ENCODE measurements at regions not wholly inside any gene's neighbourhood (a gene's known extent, or its start where the extent isn't known, plus 50 kb on each side); places are given as distances from the start of the nearest gene placed in this dataset.

DNA sequence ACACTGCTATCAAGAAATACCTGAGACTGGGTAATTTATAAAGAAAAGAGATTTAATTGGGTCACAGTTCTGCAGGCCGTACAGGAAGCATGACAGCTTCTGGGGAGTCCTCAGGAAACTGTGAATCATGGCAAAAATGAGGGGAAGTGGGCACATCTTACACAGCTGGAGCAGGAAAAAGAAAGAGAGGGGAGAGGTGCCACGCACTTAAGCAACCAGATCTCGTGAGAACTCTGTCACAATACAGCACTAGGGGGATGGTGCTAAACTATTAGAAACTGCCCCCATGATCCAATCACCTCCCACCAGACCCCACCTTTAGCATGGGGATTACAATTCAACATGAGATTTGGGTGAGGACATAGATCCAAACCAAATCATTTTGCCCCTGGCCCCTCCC is 105.5 kb upstream of the CPLX2 start:
- H3K4me1 ChIP-seq (ENCODE audit: insufficient read depth, low read length): no peaks in the 10 kb centered on the region
- H3K9me3 ChIP-seq (ENCODE audit: low read depth, low read length): no peaks in the 10 kb centered on the region
- H3K27me3 ChIP-seq (ENCODE audit: insufficient read depth, low read length): peaks cover 8% of the 10 kb centered on the region
- no peak overlapping the region for H3K4me3 ChIP-seq (ENCODE audit: low read length)

DNA sequence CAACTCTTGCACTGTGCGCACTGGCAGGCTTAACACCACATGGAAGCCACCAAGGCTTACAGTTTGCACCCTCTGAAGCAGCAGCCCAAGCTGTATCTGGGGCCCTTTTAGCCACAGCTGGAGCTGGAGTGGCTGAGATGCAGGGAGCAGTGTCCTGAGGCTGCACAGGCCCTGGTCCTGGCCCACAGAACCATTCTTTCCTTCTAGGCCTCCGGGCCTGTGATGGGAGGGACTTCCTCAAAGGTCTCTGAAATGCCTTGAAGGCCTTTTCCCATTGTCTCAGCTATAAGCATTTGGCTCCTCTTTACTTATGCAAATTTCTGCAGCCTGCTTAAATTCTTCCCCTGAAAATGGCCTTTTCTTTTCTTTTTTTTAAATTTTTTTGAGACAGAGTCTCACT is 104.4 kb upstream of the CPLX2 start:
- Histone ChIP-seq H3K4me3 (ENCODE audit: low read length) (no peak overlapping the region), H3K4me1 (ENCODE audit: insufficient read depth, low read length) (no peaks in the 10 kb centered on the region), H3K9me3 (ENCODE audit: low read depth, low read length) (no peaks in the 10 kb centered on the region), H3K27me3 (ENCODE audit: insufficient read depth, low read length) (peaks cover 17% of the 10 kb centered on the region)

DNA sequence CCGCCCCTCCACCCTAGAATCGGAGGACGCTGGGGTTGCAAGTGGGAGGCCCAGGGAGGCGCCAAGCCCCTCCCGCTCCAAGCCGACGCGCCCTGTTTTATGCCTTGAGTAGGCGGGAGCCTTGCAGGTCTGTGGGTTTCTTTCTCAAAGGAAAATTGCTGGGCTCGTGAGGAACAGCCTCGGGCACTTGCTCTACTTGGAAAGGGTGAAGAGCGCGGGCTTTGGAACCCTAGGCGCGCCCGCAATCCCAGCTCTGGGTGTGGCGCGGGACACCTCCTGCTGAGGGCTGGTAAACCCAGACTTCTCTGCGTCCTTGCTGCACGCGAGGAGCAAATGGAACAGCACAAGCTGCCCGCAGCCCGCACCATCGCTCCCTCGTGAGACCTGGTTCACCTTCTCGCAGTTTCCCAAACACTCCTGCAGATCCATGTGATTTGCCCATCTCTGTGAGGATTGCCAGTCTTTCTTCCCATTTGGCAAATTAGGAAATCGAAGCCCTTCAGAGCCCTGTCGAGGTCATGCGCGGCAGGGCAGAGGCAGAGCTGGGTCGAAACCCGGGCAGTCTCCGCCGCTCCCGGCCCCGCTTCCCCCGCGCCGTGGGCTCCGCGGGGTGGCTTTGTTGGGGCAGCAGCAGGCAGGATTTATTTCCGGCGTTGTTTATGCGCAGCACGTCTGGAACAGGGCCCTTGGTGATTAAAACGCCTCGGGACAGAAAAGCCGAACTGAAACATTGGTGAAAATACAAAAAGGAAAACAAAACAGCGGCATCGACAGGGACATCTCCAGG is 98.4 kb upstream of the CPLX2 start:
- peaks cover 45% of the 10 kb centered on the region for H3K27me3 ChIP-seq (ENCODE audit: insufficient read depth, low read length)

DNA sequence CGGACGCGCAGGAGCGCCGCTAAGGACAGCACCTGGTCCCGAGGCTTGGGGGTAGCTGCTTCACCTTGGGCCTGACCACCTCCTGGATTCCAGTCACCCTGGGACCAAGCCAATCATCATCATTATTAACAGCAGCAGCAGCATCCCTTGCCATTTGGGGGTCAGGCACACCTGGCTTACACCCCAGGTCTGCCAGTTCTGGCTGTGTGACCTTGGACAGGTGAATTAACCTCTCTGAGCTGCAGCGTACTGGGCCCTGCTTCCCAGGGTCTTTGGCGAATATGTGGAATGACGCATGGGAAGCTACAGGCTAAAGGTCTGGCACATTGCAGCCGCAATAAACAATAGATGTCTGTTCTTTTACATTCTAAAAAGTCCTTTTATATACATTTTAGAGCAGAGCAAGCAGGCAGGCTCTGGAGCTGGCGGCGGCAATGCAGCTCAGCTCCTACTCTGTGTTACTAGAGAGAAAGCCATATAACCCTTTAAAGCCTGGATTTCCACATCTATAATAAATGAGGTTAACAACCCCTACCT is 97.8 kb upstream of the CPLX2 start:
- H3K9me3 ChIP-seq (ENCODE audit: low read depth, low read length): no peaks in the 10 kb centered on the region

More for the DNA sequence above, 98.4 kb upstream of the CPLX2 start:
- Histone ChIP-seq H3K9me3 (ENCODE audit: low read depth, low read length) (no peaks in the 10 kb centered on the region), H3K4me3 (ENCODE audit: low read length) (no peak overlapping the region), H3K4me1 (ENCODE audit: insufficient read depth, low read length) (no peaks in the 10 kb centered on the region)

DNA sequence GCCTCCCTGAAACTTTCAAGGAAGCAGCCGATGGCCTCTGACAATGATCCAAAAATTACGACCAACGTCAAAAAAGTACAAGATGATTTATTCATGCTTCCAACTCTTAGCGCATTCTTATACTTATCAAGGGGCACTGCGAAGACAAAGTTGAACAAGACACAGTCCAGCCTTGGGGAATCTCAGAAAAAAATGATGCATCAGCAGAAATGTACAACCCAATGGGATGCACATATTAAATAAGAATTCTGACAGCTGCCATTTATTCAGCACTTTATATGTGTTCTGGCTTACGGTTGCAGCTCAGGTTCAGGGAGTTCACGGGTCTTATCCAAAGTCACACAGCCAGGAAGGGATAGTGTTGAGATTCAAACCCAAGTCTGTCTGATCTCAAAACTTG is 96.0 kb upstream of the CPLX2 start:
- Histone ChIP-seq H3K27me3 (ENCODE audit: insufficient read depth, low read length) (peaks cover 41% of the 10 kb centered on the region), H3K4me1 (ENCODE audit: insufficient read depth, low read length) (no peaks in the 10 kb centered on the region), H3K9me3 (ENCODE audit: low read depth, low read length) (no peaks in the 10 kb centered on the region), H3K4me3 (ENCODE audit: low read length) (no peak overlapping the region)

More for the DNA sequence above, 97.8 kb upstream of the CPLX2 start:
- Histone ChIP-seq H3K4me3 (ENCODE audit: low read length) (no peak overlapping the region), H3K27me3 (ENCODE audit: insufficient read depth, low read length) (peaks cover 41% of the 10 kb centered on the region), H3K4me1 (ENCODE audit: insufficient read depth, low read length) (no peaks in the 10 kb centered on the region)

DNA sequence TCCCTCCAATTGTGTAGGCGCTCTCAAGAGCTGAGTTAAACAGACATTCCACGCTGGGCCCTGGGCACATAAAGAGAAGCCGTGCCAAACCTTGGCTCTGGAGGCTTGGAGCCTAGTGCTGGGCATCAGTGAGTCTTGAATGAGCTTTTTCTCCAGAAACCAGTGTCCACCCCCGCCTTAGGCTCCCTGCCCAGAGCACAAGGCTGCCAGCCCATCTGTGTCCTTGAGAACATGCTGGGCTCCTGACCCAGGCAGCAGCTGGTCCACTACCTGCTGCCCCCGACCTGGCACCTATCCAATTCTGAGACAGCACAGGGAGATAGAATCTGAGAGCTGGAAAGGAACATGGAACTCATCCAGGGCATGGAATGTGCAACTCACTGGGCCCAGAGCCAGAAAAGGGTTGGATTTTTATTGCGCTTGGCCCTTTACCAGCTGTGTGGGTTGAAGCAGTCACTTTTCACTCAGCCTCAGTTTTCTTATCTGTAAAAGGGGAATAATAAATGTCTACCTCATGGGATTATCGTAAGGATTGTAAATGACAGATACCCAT is 92.4 kb upstream of the CPLX2 start:
- H3K4me1 ChIP-seq (ENCODE audit: insufficient read depth, low read length): no peaks in the 10 kb centered on the region
- H3K9me3 ChIP-seq (ENCODE audit: low read depth, low read length): no peaks in the 10 kb centered on the region
- no peak overlapping the region for H3K4me3 ChIP-seq (ENCODE audit: low read length)
- H3K27me3 ChIP-seq (ENCODE audit: insufficient read depth, low read length): peaks cover 13% of the 10 kb centered on the region

DNA sequence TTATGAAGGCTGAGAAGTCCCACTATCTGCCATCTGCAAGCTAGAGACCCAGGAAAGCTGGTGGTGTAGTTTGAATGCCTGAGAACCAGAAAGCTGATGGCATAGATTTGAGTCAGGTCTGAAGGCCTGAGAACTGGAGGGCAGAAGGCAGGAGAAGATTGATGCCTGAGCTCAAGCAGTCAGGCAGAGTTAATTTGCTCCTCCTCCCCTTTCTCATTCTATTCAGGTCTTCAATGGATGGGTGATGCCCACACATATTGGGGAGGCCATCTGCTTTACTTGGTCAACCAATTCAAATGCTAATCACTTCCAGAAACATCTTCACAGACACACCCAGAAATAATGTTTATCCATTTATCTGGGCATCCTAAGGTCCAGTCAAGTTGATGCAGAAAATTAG is 87.6 kb upstream of the CPLX2 start:
- Histone ChIP-seq H3K9me3 (ENCODE audit: low read depth, low read length) (no peaks in the 10 kb centered on the region), H3K4me3 (ENCODE audit: low read length) (no peak overlapping the region), H3K4me1 (ENCODE audit: insufficient read depth, low read length) (no peaks in the 10 kb centered on the region), H3K27me3 (ENCODE audit: insufficient read depth, low read length) (peaks cover 4% of the 10 kb centered on the region)

DNA sequence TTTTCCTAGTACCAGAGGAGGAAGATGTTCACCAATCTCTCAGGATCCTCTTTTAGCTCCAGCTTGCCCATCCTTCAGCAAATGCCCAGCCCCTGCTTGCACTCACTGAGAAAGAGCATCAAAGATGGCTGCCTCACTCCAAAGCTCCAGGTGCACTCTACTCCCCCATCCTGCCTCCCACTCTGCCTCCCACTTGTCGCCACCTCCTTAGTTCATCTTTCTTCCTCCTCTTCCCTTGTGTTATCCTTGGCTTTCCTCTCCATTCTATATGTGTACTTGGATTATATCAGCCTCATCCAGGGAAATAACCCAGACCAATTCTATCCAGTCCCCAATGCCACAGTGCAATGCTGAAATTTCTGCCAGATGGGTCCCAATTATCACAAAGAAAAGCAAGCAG is 87.1 kb upstream of the CPLX2 start:
- no peaks in the 10 kb centered on the region for H3K4me1 ChIP-seq (ENCODE audit: insufficient read depth, low read length)
- H3K4me3 ChIP-seq (ENCODE audit: low read length): no peak overlapping the region
- H3K27me3 ChIP-seq (ENCODE audit: insufficient read depth, low read length): peaks cover 4% of the 10 kb centered on the region
- H3K9me3 ChIP-seq (ENCODE audit: low read depth, low read length): no peaks in the 10 kb centered on the region

DNA sequence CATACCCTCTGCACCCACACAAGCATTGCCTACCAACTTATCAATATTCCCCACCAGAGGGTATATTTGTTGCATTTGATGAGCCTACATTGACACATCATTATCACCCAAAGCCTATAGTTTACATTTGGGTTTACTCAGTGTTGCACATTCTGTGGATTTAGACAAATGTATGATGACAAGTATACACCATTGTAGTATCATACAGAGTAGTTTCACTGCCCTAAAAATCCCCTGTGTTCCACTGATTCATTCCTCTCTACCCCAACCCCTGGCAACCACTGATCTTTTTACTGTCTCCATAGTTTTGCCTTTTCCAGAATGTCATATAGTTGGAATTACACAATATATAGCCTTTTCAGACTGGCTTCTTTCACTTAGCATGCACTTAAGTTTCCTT is 85.7 kb upstream of the CPLX2 start:
- H3K4me1 ChIP-seq (ENCODE audit: insufficient read depth, low read length): no peaks in the 10 kb centered on the region
- H3K4me3 ChIP-seq (ENCODE audit: low read length): no peak overlapping the region
- H3K9me3 ChIP-seq (ENCODE audit: low read depth, low read length): no peaks in the 10 kb centered on the region
- H3K27me3 ChIP-seq (ENCODE audit: insufficient read depth, low read length): peaks cover 4% of the 10 kb centered on the region

DNA sequence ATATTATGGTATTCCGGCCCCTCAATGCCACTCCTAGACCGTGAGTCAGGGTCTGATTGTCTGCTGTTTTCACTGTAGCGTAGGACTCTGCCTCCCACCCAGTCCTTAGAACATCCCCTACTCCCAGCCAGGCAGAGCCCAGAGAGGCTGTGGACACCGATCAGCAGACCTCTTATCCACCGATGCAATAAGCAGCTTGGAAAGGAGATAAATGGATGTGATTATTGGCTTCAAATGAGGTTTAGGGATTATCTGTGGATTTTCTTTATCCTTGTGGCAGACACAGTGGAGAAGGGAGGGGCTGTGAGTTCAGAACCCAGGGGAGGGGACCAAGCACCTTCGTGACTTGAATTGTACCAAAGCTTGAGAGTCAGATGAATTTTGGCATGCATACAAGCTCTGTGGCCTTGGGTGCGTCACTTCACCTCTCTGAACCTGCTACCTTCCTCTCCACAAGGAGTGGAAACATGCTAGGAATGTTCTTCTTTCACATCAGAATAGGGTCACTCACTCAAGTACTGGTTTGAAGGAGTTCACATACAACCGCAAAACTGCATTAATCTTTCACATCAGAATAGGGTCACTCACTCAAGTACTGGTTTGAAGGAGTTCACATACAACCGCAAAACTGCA is 83.1 kb upstream of the CPLX2 start:
- Histone ChIP-seq H3K27me3 (ENCODE audit: insufficient read depth, low read length) (peaks cover 10% of the 10 kb centered on the region), H3K4me1 (ENCODE audit: insufficient read depth, low read length) (no peaks in the 10 kb centered on the region), H3K4me3 (ENCODE audit: low read length) (no peak overlapping the region), H3K9me3 (ENCODE audit: low read depth, low read length) (no peaks in the 10 kb centered on the region)

DNA sequence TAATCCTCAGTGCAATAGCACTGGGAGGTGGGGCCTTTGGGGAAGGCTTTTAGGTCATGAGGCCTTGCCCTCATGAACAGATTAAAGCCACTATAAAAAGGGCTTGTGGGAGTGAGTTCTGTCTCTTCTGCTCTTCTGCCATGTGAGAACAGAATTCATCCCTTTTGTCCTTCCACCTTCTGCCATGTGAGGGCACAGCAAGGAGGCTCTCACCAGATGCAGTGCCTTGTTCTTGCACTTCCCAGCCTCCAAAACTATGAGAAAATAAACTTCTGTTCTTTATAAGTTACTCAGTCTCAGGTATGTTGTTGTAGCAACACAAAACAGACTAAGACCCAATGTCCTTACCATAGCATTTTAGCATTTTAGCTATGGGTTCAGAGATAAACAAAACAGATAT is 81.7 kb upstream of the CPLX2 start:
- Histone ChIP-seq H3K27me3 (ENCODE audit: insufficient read depth, low read length) (peaks cover 20% of the 10 kb centered on the region), H3K4me3 (ENCODE audit: low read length) (no peak overlapping the region), H3K9me3 (ENCODE audit: low read depth, low read length) (no peaks in the 10 kb centered on the region), H3K4me1 (ENCODE audit: insufficient read depth, low read length) (no peaks in the 10 kb centered on the region)

DNA sequence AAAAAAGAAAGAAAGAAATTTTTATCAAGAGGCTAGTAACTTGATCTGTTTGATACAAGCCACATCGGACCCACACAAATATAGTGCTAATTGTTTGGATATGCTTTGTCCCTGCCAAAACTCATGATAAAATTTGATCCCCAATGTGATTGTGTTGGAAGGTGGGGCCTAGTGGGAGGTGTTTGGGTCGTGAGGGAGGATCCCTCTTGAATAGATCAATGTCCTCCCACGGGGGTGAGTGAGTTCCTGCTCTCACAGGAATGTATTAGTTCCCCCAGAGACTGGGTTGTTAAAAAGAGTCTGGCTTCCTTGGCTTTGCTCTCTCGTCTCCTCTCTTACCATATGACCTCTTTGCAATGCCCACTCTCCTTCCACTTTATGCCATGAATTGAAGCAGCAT is 80.6 kb upstream of the CPLX2 start:
- Histone ChIP-seq H3K9me3 (ENCODE audit: low read depth, low read length) (no peaks in the 10 kb centered on the region), H3K27me3 (ENCODE audit: insufficient read depth, low read length) (peaks cover 31% of the 10 kb centered on the region), H3K4me3 (ENCODE audit: low read length) (no peak overlapping the region), H3K4me1 (ENCODE audit: insufficient read depth, low read length) (no peaks in the 10 kb centered on the region)

DNA sequence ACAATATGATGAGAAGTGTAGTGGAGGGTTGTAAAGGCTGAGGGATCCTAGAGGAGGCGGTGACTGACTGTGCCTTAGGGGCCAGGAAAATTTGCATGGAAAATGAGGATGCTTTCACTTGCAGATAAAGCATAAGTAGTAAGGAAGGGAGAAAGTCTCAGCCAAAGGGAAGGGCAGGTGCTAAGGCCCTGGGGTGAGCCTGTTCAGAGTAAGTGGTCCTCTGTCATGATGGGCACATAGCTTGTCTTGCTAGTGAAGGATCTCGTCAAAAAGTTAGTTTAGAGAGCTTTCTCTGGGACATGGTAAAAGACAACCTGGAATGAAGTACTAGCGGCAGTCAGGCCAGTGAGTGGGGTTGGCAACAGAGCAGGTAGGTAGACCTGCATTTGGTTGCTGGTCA is 75.4 kb upstream of the CPLX2 start:
- H3K9me3 ChIP-seq (ENCODE audit: low read depth, low read length): no peaks in the 10 kb centered on the region
- peaks cover 10% of the 10 kb centered on the region for H3K4me1 ChIP-seq (ENCODE audit: insufficient read depth, low read length)
- H3K4me3 ChIP-seq (ENCODE audit: low read length): no peak overlapping the region
- peaks cover 69% of the 10 kb centered on the region for H3K27me3 ChIP-seq (ENCODE audit: insufficient read depth, low read length)

DNA sequence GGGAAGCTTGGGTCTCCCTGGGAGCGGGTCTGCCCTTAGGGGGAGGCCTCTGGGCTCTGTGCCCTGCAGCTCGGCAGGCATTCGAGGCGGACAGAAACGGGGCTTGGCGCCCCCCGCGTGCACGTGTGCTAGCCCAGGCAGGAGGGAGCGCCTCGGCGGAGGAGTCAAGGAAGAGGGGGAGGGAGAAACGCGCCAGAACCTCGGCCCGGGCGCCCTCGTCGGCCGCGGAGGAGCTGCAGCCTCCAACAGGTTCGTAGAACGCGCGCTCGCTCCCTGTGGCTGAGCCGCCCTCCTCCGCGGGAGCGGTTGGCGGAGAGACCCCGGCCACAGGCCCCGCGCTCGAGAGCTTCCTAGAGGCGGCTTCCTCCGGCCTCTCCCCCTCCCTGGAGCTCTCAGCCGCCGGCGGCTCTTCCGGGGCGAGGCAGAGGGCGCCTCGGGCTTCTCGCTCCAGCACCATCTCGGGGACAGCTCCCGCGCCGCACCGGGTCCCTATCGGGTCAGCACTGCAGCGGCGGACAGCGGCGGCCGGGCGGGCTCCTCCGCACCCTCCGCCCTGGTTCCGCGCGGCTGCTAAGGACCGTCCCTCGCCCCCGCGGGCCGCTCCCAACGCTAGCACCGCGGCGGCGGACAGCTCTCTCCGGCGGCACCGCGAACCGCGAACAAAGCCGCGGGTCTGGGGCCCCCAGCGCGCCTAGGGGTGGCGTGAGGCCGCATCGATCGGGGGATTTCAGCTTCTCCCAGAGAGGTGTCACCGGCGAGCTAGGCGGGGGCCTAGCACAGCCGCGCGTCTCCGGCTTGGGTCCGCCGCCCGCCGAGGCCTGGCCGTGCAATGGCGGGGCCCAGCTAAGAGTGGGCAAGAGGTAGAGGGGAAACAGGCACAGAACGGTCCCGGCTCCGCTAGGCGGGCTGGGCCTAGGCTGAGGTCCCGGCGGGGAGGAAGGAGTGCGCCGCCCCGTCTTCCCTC is 74.6 kb upstream of the CPLX2 start:
- H3K9me3 ChIP-seq (ENCODE audit: low read depth, low read length): no peaks in the 10 kb centered on the region
- peaks cover 10% of the 10 kb centered on the region for H3K4me1 ChIP-seq (ENCODE audit: insufficient read depth, low read length)
- H3K27me3 ChIP-seq (ENCODE audit: insufficient read depth, low read length): peaks cover 68% of the 10 kb centered on the region
- no peak overlapping the region for H3K4me3 ChIP-seq (ENCODE audit: low read length)
